Fibroblast of skin of back (primary cell): ENCODE measurements at regions not wholly inside any gene's neighbourhood (a gene's known extent, or its start where the extent isn't known, plus 50 kb on each side); places are given as distances from the start of the nearest gene placed in this dataset.

Experiments used
- DNase-seq: peaks from one replicate; pipeline ENCODE4 v3.0.0-alpha.2; 2013

- DNase-seq: peak; percentile 19
Measured at GRCh38 chr5:124103056-124103455, 591.1 kb downstream of the CSNK1G3 start.

DNA sequence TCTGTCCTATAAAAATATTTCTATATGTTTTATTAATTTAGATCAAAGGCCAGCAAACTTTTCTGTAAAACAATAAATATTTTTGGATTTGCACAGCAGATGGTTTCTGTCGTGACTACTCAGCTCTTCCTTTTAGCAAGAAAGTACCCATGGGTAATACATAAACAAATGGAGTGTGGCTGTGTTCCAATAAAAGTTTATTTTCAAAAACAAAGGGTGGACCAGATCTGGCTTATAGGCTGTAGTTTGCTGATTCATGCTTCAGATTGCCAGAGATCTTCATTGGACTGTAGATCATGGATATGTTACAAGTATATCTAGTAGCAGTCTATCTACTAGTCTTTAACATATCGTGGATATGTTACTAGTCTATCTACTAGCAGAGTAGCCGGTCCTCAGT lies 590.5 kb downstream of the CSNK1G3 start:
- peak; percentile 11 for DNase-seq

DNA sequence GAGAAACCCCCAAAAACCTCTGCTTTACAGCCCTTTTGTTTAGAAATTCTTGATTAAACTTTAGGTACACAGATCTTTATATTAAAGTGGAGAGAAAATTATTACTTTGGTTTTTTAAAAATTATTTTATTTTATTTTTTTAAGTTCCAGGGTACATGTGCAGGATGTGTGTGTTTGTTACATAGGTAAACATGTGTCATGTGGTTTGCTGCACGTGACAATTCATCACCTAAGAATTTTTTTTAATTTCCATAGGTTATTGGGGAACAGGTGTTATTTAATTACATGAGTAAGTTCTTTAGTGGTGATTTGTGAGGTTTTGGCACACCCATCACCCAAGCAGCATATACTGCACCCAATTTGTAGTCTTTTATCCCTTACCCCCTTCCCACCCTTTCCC lies 581.7 kb downstream of the CSNK1G3 start:
- no peak for DNase-seq

DNA sequence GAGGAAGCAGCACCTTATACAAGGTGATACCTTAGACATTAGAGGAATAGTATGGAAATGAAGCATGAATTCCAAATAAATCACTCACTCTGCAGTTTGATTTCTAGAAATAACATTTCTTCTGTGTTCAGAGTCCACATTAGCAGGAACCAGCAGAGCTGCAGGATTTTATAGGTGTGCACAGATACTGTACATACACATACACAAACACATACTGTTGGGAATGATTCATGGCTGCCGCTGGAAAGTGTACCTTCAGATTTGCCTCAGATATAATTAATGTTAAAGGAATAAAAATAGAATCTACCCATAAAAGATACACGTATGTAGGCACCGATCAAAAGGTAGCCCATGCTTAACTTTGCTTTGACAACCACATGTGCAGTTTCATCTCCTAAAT lies 578.1 kb downstream of the CSNK1G3 start:
- no peak for DNase-seq

GRCh38 chr5:124089578-124089977 lies 577.6 kb downstream of the CSNK1G3 start:
- no peak for DNase-seq

GRCh38 chr5:124088289-124089032 lies 576.5 kb downstream of the CSNK1G3 start:
- DNase-seq: no peak

DNA sequence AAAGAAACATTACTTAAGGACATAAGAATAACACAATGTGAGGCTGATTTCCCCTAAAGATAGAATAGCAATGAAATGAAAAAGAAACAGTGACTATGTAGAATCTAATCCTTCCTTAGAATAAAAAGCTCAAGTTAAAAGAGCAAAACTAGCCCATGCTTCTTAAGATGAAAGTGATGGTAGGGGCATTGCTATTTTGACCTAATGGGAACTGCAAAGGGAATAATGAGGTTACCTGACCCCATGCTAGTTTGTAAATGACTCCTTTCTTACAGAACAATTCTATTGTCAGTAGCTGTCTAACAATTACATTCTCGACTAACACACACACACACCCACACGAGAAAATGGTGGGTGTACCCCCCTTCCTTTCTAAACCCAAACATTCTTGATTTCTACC lies 575.8 kb downstream of the CSNK1G3 start:
- no peak for DNase-seq

GRCh38 chr5:124080256-124080655 lies 568.3 kb downstream of the CSNK1G3 start:
- DNase-seq: no peak

GRCh38 chr5:124079062-124079461 lies 567.1 kb downstream of the CSNK1G3 start:
- no peak for DNase-seq

DNA sequence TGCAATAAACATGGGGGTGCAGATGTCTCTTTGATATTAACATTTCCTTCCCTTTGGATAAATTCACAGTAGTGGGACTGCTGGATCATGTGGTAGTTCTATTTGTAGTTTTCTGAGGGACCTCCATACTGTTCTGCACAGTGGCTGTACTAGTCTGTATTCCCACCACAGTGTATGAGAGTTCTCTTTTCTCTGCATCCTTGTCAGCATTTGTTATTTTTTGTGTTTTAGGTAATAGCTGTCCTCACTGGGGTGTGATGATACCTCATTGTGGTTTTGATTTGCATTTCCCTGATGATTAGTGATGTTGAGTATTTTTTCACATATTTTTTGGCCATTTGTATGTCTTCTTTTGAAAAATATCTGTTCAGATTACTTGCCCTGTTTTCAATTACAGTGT lies 562.5 kb downstream of the CSNK1G3 start:
- DNase-seq: no peak

DNA sequence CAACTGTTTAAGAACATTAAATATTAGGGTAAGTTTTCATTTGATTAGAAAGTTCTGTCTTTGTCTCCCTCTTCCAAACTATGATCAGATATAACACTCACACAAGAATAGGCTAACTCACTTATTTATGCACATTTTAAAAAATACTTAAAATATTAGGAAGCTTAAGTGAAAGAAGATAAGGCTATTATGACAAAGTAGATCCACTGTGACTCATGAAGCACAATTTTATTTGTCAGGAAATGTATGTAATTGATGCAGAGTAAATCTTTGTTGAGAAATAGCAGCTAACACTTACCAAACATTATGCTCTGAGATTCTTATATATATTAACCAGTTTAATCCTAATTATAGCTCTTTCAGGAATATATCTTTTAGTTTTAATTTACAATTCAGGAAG lies 560.6 kb downstream of the CSNK1G3 start:
- DNase-seq: no peak

- DNase-seq: no peak
Measured at GRCh38 chr5:124071039-124071438, 559.1 kb downstream of the CSNK1G3 start.

GRCh38 chr5:124065508-124065907 lies 553.5 kb downstream of the CSNK1G3 start:
- no peak for DNase-seq

GRCh38 chr5:124064956-124065355 lies 553.0 kb downstream of the CSNK1G3 start:
- DNase-seq: no peak

GRCh38 chr5:124061663-124062062 lies 549.7 kb downstream of the CSNK1G3 start:
- no peak for DNase-seq

GRCh38 chr5:124061068-124061430 lies 549.1 kb downstream of the CSNK1G3 start:
- no peak for DNase-seq

GRCh38 chr5:124060413-124061067 lies 548.6 kb downstream of the CSNK1G3 start:
- DNase-seq: no peak

DNA sequence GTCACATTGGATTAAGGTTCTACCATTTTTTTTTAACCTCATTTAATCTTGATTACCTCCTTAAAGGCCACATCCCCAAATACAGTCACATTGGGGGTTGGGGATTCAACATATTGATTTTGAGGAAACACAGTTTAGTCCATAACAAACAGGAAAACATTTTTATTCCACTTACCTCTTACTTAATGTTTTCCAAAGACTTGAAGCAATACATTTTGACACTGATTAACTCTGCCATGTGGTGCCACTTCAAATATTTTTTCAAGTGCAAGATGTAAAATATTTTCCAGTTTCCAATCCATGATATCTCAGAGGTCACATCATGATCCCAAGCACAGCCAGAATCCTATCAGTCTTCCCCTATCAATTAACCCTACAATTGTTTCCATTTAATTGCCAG lies 548.0 kb downstream of the CSNK1G3 start:
- no peak for DNase-seq

- DNase-seq: no peak
Measured at GRCh38 chr5:124059200-124059599, 547.2 kb downstream of the CSNK1G3 start.

DNA sequence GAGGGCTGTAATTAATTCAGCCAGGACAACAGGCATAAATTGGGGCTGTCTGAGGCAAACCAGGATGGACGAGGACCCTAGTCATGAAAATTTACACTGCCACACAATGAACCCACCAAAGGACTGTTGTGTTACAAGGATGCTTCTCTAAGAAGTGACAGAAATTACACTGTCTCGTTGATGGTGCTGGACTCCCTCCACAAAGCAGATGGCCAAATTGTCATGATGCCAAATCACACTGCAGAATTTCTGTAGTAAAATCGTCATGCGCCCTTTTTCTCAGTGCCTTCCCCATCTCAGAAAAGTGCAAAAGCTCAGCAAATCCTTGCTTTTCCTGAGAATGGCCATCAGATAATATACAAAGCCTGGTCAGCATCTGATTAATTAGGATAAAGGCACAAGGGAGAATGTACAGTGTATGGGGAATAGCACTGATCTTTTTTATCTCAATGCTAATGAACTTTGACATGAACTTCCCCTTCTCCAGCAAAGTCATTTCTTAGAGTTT lies 545.8 kb downstream of the CSNK1G3 start:
- DNase-seq: no peak

DNA sequence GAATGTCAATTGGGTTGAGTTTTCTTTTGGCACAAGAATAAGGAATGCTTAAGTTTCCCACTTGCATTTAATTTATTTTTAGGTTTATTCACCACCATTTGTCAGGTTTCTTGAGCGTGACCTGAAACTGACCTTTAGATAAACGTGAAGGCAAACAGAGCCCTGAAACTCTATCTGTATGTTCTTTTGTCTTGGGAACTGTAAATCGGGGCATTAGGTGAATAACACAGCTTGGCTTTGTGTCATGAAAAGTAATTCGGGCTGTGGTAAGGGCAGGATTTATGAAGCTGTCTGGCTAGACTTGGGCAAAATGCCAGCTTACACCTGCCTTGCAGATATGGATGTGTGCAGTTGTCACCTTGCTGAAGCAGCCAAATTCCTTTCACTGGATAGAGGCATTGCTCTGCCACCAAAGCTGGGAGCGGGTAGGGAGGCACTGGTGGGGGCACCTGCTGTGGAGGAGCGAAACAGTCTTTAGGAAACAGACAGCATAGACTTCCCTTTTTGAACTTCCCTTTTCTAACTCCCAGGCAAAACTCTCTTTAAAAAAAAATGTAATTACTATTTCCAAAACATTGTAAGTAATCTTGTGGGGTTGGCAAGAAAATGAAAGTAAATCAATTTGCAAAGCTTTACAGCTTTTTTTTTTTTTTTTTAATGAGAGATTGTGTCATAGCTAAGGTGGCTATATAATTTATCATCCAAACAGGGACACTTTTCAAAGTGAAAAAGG lies 545.2 kb downstream of the CSNK1G3 start:
- no peak for DNase-seq

DNA sequence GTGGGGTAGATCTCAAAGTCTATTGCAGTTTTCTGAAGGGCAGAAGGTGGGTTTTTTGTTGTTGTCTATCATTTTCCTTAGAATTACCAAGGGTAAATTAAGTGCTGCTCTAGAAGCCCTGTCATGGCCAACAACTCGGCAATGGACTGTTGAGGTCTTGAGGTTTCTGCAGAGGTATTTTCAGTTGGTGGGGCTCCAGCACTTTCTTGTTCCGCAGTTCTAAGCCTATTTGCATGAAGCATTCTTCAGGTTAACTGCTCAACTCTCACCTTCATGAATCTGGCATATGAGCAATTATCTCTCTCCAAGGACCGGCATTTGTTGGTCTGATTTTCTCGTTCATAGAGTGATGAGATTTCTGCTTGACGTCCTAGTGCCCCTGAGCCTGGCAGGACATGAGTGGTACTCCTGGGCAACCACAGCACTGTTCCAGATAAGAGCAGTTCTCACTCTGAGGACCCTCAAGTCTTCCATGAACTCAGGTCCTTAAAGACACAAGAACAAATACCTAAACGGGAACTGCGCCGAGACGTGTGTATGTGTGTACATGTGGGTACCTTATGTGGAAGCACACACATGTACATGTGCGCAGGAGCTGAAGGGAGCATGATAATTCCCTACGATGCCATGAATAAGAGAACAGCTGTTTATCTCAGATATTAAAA lies 544.5 kb downstream of the CSNK1G3 start:
- DNase-seq: no peak

GRCh38 chr5:124055751-124056150 lies 543.8 kb downstream of the CSNK1G3 start:
- DNase-seq: no peak
